WI38 (cell line): ENCODE measurements at regions not wholly inside any gene's neighbourhood (a gene's known extent, or its start where the extent isn't known, plus 50 kb on each side); places are given as distances from the start of the nearest gene placed in this dataset.
"Not testable (repeated sequence)": the region's sequence is repeated elsewhere in the genome, so short reads cannot be mapped to it uniquely, and the experiment has no call there.

Experiments used
- H3K4me3 ChIP-seq: 2 replicates; pipeline ENCODE4 v1.5.1; 2011; ENCODE audit warnings: low read depth, mild to moderate bottlenecking, control low read depth, low read length
- CTCF ChIP-seq: IDR thresholded peaks from 2 replicates; pipeline ENCODE4 v1.5.1; 2012; ENCODE audit warnings: low read depth, mild to moderate bottlenecking, control low read depth, low read length

- not testable (repeated sequence) for H3K4me3 ChIP-seq
Observed at GRCh38 chrX:23458957-23459356, 124.3 kb downstream of the PTCHD1 start.

DNA sequence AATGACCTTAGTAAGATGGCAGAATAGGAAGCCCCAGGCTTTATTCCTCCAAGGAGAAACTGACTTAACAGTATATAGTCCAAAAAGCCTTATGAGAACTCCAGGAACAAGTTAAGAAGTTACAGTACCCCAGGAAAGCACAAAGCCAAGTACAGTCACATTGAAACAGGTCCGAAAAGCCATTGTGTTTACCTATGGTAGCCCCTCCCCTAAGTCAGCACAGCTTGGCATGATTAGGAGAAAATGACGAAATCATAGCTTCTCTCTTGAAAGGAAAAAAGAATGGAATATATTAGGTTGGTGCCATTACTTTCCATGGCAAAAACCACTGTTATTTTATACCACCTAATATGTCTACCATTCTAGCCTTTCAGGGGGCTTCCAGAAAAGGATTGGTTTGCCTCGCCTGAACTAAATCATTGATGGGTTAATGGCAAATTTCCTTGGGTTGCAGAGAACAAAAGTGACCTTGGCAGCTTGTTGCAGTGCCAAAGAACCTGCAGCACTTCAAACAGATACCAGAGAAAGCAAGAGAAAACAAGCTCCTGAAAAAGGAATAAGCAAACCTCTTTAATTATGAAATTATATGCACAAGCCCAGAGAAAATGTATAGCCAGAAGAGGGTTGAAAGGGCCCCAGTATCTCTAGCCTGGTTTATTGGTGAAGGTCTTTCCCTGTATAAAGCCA lies 130.6 kb downstream of the PTCHD1 start:
- H3K4me3 ChIP-seq: no peak overlapping the region
- no peak for TF ChIP-seq CTCF

GRCh38 chrX:23465985-23466384 lies 131.3 kb downstream of the PTCHD1 start:
- no peak for TF ChIP-seq CTCF
- no peak overlapping the region for H3K4me3 ChIP-seq

- no peak overlapping the region for H3K4me3 ChIP-seq
- no peak for TF ChIP-seq CTCF
Observed at GRCh38 chrX:23478056-23478455, 143.4 kb downstream of the PTCHD1 start.

DNA sequence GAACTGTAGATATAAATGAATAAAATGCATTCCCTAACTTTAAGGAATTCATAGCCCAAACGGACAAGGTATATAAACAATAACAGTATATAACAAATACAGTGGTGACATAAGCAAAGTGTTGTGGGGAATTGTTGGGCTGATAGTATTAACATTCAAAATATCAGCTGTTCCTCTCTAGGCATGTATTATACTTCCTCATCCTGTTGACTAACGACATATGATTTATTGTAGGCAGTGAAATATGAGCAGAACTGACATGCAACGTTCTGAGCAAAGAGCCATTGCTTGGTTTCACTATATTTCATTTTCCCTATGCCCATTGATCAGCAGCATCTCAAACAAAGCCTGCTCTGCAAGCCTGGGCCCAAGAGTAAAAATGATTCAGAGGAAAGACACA lies 143.9 kb downstream of the PTCHD1 start:
- TF ChIP-seq CTCF: no peak
- H3K4me3 ChIP-seq: no peak overlapping the region

- no peak for TF ChIP-seq CTCF
- H3K4me3 ChIP-seq: no peak overlapping the region
Observed at GRCh38 chrX:23482561-23482960, 147.9 kb downstream of the PTCHD1 start.

DNA sequence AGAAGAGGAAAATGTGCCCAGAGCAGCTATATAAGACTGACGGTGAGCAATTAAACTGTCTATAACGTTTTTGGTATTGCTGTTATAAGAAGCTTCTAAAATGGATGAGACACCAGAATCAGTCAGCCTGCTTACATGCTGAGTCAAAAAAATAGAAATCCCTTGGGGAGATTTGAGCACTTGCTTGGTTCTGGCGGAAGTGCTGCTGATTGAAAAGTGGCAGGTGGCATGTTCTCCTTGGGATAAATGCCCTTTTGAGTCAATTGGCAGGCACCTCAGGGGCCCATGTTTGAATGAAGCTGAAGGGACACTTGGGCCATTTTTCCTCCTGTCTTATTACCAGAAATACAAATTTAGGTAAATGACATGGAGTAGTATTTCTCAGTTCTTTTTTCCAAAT lies 148.7 kb downstream of the PTCHD1 start:
- TF ChIP-seq CTCF: no peak
- H3K4me3 ChIP-seq: no peak overlapping the region

GRCh38 chrX:23493941-23494374 lies 159.3 kb downstream of the PTCHD1 start:
- no peak for TF ChIP-seq CTCF

More at GRCh38 chrX:23493941-23494374, 159.3 kb downstream of the PTCHD1 start:
- no peak overlapping the region for H3K4me3 ChIP-seq
